WTC11 (cell line): ENCODE measurements at regions not wholly inside any gene's neighbourhood (a gene's known extent, or its start where the extent isn't known, plus 50 kb on each side); places are given as distances from the start of the nearest gene placed in this dataset.

ENCODE experiments used
- ETV6 ChIP-seq: sonication (generic); formaldehyde crosslinking; IDR thresholded peaks from 2 replicates; pipeline ENCODE4 v1.8.1; 2022; ENCODE audit warnings: mild to moderate bottlenecking, missing genetic modification reagents
- JUN ChIP-seq: sonication (generic); formaldehyde crosslinking; IDR thresholded peaks from 2 replicates; pipeline ENCODE4 v1.8.0; 2023; ENCODE audit warnings: mild to moderate bottlenecking, missing genetic modification reagents
- NR2C2 ChIP-seq: sonication (generic); formaldehyde crosslinking; IDR thresholded peaks from 2 replicates; pipeline ENCODE4 v1.8.0; 2022; ENCODE audit warnings: mild to moderate bottlenecking, missing genetic modification reagents
- ZNF138 ChIP-seq: sonication (generic); formaldehyde crosslinking; conservative IDR thresholded peaks from 2 replicates; pipeline ENCODE4 v1.8.1; 2022; ENCODE audit warnings: mild to moderate bottlenecking, moderate library complexity, missing genetic modification reagents
- TF ChIP-seq, protein P1 (sequence below): sonication (generic); formaldehyde crosslinking; IDR thresholded peaks from 2 replicates; pipeline ENCODE4 v1.8.0; 2023; ENCODE audit warnings: missing genetic modification reagents
- TF ChIP-seq, protein P2 (sequence below): fragments of 200-600 bp; IDR thresholded peaks from 2 replicates; pipeline ENCODE4 v1.8.0; 2022; ENCODE audit warnings: antibody characterized with exemption

GRCh38 chr3:182617500-182617899 is 175.8 kb upstream of the ATP11B start:
- TF ChIP-seq, protein P1, sequence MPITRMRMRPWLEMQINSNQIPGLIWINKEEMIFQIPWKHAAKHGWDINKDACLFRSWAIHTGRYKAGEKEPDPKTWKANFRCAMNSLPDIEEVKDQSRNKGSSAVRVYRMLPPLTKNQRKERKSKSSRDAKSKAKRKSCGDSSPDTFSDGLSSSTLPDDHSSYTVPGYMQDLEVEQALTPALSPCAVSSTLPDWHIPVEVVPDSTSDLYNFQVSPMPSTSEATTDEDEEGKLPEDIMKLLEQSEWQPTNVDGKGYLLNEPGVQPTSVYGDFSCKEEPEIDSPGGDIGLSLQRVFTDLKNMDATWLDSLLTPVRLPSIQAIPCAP (CRISPR knock-in tag): no peak
- TF ChIP-seq NR2C2 (no peak), ETV6 (no peak), JUN (CRISPR knock-in tag) (no peak), ZNF138 (CRISPR knock-in tag) (no peak)
- TF ChIP-seq, protein P2, sequence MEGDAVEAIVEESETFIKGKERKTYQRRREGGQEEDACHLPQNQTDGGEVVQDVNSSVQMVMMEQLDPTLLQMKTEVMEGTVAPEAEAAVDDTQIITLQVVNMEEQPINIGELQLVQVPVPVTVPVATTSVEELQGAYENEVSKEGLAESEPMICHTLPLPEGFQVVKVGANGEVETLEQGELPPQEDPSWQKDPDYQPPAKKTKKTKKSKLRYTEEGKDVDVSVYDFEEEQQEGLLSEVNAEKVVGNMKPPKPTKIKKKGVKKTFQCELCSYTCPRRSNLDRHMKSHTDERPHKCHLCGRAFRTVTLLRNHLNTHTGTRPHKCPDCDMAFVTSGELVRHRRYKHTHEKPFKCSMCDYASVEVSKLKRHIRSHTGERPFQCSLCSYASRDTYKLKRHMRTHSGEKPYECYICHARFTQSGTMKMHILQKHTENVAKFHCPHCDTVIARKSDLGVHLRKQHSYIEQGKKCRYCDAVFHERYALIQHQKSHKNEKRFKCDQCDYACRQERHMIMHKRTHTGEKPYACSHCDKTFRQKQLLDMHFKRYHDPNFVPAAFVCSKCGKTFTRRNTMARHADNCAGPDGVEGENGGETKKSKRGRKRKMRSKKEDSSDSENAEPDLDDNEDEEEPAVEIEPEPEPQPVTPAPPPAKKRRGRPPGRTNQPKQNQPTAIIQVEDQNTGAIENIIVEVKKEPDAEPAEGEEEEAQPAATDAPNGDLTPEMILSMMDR: no peak
